GM23338 (cell line): ENCODE measurements at regions not wholly inside any gene's neighbourhood (a gene's known extent, or its start where the extent isn't known, plus 50 kb on each side); places are given as distances from the start of the nearest gene placed in this dataset.

Experiments
- ATAC-seq: fragments of 200-7000 bp; cut with Tn5 transposase; 3 replicates; pipeline ENCODE4 v1.9.1; 2020
- DNase-seq: peaks from one replicate; pipeline ENCODE4 v3.0.0-alpha.2; 2015; ENCODE audit warnings: low spot score
- H2AFZ ChIP-seq: fragments of 200-600 bp; sonication (generic); 2 replicates; pipeline ENCODE4 v1.8.0; 2016; ENCODE audit warnings: antibody characterized with exemption, mild to moderate bottlenecking, moderate library complexity
- H3F3A ChIP-seq: fragments of 200-600 bp; sonication (generic); replicated peaks from 2 replicates; pipeline ENCODE4 v1.8.0; 2017; ENCODE audit warnings: antibody characterized with exemption, mixed run types, low read depth
- H3K27ac ChIP-seq: fragments of 200-600 bp; sonication (generic); 2 replicates; pipeline ENCODE4 v1.6.1; 2016; ENCODE audit warnings: low read depth
- H3K27me3 ChIP-seq: fragments of 200-600 bp; sonication (generic); 2 replicates; pipeline ENCODE4 v1.8.0; 2016; ENCODE audit warnings: mild to moderate bottlenecking, mixed run types, moderate library complexity; ENCODE audit not compliant: insufficient read depth
- H3K36me3 ChIP-seq: fragments of 200-600 bp; sonication (generic); 2 replicates; pipeline ENCODE4 v1.8.0; 2016; ENCODE audit warnings: mild to moderate bottlenecking; ENCODE audit not compliant: insufficient read depth
- H3K4me1 ChIP-seq: fragments of 200-600 bp; sonication (generic); 2 replicates; pipeline ENCODE4 v1.8.0; 2016; ENCODE audit warnings: mild to moderate bottlenecking, moderate library complexity; ENCODE audit not compliant: insufficient read depth
- H3K4me2 ChIP-seq: fragments of 200-600 bp; sonication (generic); 2 replicates; pipeline ENCODE4 v1.7.1; 2017; ENCODE audit warnings: mixed run types
- H3K4me3 ChIP-seq: fragments of 200-600 bp; sonication (generic); 2 replicates; pipeline ENCODE4 v1.6.1; 2016; ENCODE audit warnings: mixed run types
- H3K79me2 ChIP-seq: fragments of 200-600 bp; sonication (generic); replicated peaks from 2 replicates; pipeline ENCODE4 v1.8.0; 2017; ENCODE audit warnings: mild to moderate bottlenecking; ENCODE audit not compliant: insufficient read depth
- H3K9me2 ChIP-seq: fragments of 200-600 bp; sonication (generic); 2 replicates; pipeline ENCODE4 v1.8.0; 2017; ENCODE audit not compliant: insufficient read depth
- H4K20me1 ChIP-seq: fragments of 200-600 bp; sonication (generic); replicated peaks from 2 replicates; pipeline ENCODE4 v1.8.0; 2017; ENCODE audit warnings: mild to moderate bottlenecking; ENCODE audit not compliant: insufficient read depth
- H3K27ac Mint-ChIP-seq: 2 replicates; pipeline ENCODE4 v1.8.0; 2020; ENCODE audit warnings: inconsistent platforms, mild to moderate bottlenecking, moderate library complexity, mixed read lengths
- H3K27me3 Mint-ChIP-seq: 3 replicates; pipeline ENCODE4 v1.8.0; 2022; ENCODE audit warnings: low read depth, mild to moderate bottlenecking, moderate library complexity, mixed read lengths, inconsistent platforms; ENCODE audit not compliant: insufficient read depth, poor library complexity
- H3K36me3 Mint-ChIP-seq: 3 replicates; pipeline ENCODE4 v1.8.0; 2021; ENCODE audit warnings: low read depth, mild to moderate bottlenecking, inconsistent platforms, moderate library complexity, mixed read lengths
- H3K4me1 Mint-ChIP-seq: 3 replicates; pipeline ENCODE4 v1.8.0; 2020; ENCODE audit warnings: mild to moderate bottlenecking, inconsistent platforms, mixed read lengths
- H3K4me3 Mint-ChIP-seq: 3 replicates; pipeline ENCODE4 v1.8.0; 2021; ENCODE audit warnings: moderate library complexity, mild to moderate bottlenecking, inconsistent platforms, mixed read lengths
- H3K9me3 Mint-ChIP-seq: 3 replicates; pipeline ENCODE4 v1.8.0; 2020; ENCODE audit warnings: moderate library complexity, mild to moderate bottlenecking, inconsistent platforms, mixed read lengths
- CREB1 ChIP-seq: fragments of 250-450 bp; sonication (Bioruptor Pico); IDR thresholded peaks from 2 replicates; pipeline ENCODE4 v1.5.0; 2020; ENCODE audit warnings: low read depth, mild to moderate bottlenecking, moderate library complexity
- EZH2 ChIP-seq: fragments of 200-600 bp; sonication (generic); IDR thresholded peaks from one replicate; pipeline ENCODE4 v1.8.0; 2017; ENCODE audit warnings: antibody characterized with exemption, mild to moderate bottlenecking, low read depth; ENCODE audit not compliant: unreplicated experiment
- EZH2phosphoT487 ChIP-seq: fragments of 200-600 bp; sonication (generic); IDR thresholded peaks from one replicate; pipeline ENCODE4 v1.8.1; 2018; ENCODE audit warnings: antibody characterized with exemption; ENCODE audit not compliant: unreplicated experiment
- JUNB ChIP-seq: IDR thresholded peaks from one replicate; pipeline ENCODE4 v1.6.1; 2016; ENCODE audit warnings: antibody characterized with exemption; ENCODE audit not compliant: unreplicated experiment
- NANOG ChIP-seq: IDR thresholded peaks from 2 replicates; pipeline ENCODE4 v1.6.1; 2016; ENCODE audit warnings: antibody characterized with exemption, borderline replicate concordance
- POLR2AphosphoS5 ChIP-seq: IDR thresholded peaks from 2 replicates; pipeline ENCODE4 v1.6.1; 2016; ENCODE audit warnings: antibody characterized with exemption, low read depth
- REST ChIP-seq: IDR thresholded peaks from one replicate; pipeline ENCODE4 v1.6.1; 2018; ENCODE audit warnings: antibody characterized with exemption; ENCODE audit not compliant: unreplicated experiment
- STAT1 ChIP-seq: IDR thresholded peaks from one replicate; pipeline ENCODE4 v1.6.1; 2016; ENCODE audit warnings: antibody characterized with exemption; ENCODE audit not compliant: unreplicated experiment
- ZNF114 ChIP-seq: fragments of 250-450 bp; sonication (Bioruptor Pico); IDR thresholded peaks from 2 replicates; pipeline ENCODE4 v1.5.0; 2020; ENCODE audit warnings: mild to moderate bottlenecking, moderate library complexity
- ZNF331 ChIP-seq: fragments of 250-450 bp; sonication (Bioruptor Pico); IDR thresholded peaks from 2 replicates; pipeline ENCODE4 v1.5.0; 2020; ENCODE audit warnings: low read depth, mild to moderate bottlenecking, moderate library complexity
- TF ChIP-seq, protein P1 (sequence below): IDR thresholded peaks from 2 replicates; pipeline ENCODE4 v1.6.1; 2016; ENCODE audit warnings: antibody characterized with exemption
- TF ChIP-seq, protein P2 (sequence below), 2 experiments: fragments of 200-600 bp in 1 of 2; sonication (generic) in 1 of 2; conservative IDR thresholded peaks; 2 replicates each; pipeline versions ENCODE4 v1.5.1 to v1.6.1; 2016 to 2017; ENCODE audit warnings: antibody characterized with exemption in 2 of 2, low read depth in 2 of 2, mild to moderate bottlenecking in 2 of 2, moderate library complexity in 1 of 2
- TF ChIP-seq, protein P3 (sequence below): fragments of 250-450 bp; sonication (Bioruptor Pico); IDR thresholded peaks from 2 replicates; pipeline ENCODE4 v1.5.0; 2020; ENCODE audit warnings: mild to moderate bottlenecking, moderate library complexity

- Mint-ChIP-seq H3K36me3 (no peaks in the 10 kb centered on the region), H3K9me3 (peaks cover 2% of the 10 kb centered on the region; the same call in 1 of the 3 replicates), H3K4me3 (no peak overlapping the region), H3K27me3 (peaks cover 3% of the 10 kb centered on the region), H3K4me1 (no peaks in the 10 kb centered on the region), H3K27ac (no peak overlapping the region)
- ATAC-seq, result no peak
- no peak overlapping the region for H3K4me3 ChIP-seq
- no peak overlapping the region for H3K4me2 ChIP-seq
- no peak for DNase-seq
- no peaks in the 10 kb centered on the region for H3K9me2 ChIP-seq
- H2AFZ ChIP-seq, result no peak overlapping the region
- H3K27me3 ChIP-seq, result no peaks in the 10 kb centered on the region
- H3F3A ChIP-seq, result no peaks in the 10 kb centered on the region
- no peaks in the 10 kb centered on the region for H3K36me3 ChIP-seq
- TF ChIP-seq NANOG, result no peak
- TF ChIP-seq, protein P1, sequence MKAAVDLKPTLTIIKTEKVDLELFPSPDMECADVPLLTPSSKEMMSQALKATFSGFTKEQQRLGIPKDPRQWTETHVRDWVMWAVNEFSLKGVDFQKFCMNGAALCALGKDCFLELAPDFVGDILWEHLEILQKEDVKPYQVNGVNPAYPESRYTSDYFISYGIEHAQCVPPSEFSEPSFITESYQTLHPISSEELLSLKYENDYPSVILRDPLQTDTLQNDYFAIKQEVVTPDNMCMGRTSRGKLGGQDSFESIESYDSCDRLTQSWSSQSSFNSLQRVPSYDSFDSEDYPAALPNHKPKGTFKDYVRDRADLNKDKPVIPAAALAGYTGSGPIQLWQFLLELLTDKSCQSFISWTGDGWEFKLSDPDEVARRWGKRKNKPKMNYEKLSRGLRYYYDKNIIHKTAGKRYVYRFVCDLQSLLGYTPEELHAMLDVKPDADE, result no peak
- TF ChIP-seq ZNF331 (CRISPR knock-in tag), result no peak
- TF ChIP-seq, protein P2, sequence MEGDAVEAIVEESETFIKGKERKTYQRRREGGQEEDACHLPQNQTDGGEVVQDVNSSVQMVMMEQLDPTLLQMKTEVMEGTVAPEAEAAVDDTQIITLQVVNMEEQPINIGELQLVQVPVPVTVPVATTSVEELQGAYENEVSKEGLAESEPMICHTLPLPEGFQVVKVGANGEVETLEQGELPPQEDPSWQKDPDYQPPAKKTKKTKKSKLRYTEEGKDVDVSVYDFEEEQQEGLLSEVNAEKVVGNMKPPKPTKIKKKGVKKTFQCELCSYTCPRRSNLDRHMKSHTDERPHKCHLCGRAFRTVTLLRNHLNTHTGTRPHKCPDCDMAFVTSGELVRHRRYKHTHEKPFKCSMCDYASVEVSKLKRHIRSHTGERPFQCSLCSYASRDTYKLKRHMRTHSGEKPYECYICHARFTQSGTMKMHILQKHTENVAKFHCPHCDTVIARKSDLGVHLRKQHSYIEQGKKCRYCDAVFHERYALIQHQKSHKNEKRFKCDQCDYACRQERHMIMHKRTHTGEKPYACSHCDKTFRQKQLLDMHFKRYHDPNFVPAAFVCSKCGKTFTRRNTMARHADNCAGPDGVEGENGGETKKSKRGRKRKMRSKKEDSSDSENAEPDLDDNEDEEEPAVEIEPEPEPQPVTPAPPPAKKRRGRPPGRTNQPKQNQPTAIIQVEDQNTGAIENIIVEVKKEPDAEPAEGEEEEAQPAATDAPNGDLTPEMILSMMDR (conservative IDR thresholded peaks at IDR 0.05; ENCODE audit: low read depth in 2 of 2), result no peak
- no peak for TF ChIP-seq STAT1
- no peak for TF ChIP-seq REST
- no peak for TF ChIP-seq EZH2phosphoT487
- TF ChIP-seq CREB1 (CRISPR knock-in tag), result no peak
- TF ChIP-seq EZH2, result no peak
- no peak for TF ChIP-seq POLR2AphosphoS5
- TF ChIP-seq, protein P3, sequence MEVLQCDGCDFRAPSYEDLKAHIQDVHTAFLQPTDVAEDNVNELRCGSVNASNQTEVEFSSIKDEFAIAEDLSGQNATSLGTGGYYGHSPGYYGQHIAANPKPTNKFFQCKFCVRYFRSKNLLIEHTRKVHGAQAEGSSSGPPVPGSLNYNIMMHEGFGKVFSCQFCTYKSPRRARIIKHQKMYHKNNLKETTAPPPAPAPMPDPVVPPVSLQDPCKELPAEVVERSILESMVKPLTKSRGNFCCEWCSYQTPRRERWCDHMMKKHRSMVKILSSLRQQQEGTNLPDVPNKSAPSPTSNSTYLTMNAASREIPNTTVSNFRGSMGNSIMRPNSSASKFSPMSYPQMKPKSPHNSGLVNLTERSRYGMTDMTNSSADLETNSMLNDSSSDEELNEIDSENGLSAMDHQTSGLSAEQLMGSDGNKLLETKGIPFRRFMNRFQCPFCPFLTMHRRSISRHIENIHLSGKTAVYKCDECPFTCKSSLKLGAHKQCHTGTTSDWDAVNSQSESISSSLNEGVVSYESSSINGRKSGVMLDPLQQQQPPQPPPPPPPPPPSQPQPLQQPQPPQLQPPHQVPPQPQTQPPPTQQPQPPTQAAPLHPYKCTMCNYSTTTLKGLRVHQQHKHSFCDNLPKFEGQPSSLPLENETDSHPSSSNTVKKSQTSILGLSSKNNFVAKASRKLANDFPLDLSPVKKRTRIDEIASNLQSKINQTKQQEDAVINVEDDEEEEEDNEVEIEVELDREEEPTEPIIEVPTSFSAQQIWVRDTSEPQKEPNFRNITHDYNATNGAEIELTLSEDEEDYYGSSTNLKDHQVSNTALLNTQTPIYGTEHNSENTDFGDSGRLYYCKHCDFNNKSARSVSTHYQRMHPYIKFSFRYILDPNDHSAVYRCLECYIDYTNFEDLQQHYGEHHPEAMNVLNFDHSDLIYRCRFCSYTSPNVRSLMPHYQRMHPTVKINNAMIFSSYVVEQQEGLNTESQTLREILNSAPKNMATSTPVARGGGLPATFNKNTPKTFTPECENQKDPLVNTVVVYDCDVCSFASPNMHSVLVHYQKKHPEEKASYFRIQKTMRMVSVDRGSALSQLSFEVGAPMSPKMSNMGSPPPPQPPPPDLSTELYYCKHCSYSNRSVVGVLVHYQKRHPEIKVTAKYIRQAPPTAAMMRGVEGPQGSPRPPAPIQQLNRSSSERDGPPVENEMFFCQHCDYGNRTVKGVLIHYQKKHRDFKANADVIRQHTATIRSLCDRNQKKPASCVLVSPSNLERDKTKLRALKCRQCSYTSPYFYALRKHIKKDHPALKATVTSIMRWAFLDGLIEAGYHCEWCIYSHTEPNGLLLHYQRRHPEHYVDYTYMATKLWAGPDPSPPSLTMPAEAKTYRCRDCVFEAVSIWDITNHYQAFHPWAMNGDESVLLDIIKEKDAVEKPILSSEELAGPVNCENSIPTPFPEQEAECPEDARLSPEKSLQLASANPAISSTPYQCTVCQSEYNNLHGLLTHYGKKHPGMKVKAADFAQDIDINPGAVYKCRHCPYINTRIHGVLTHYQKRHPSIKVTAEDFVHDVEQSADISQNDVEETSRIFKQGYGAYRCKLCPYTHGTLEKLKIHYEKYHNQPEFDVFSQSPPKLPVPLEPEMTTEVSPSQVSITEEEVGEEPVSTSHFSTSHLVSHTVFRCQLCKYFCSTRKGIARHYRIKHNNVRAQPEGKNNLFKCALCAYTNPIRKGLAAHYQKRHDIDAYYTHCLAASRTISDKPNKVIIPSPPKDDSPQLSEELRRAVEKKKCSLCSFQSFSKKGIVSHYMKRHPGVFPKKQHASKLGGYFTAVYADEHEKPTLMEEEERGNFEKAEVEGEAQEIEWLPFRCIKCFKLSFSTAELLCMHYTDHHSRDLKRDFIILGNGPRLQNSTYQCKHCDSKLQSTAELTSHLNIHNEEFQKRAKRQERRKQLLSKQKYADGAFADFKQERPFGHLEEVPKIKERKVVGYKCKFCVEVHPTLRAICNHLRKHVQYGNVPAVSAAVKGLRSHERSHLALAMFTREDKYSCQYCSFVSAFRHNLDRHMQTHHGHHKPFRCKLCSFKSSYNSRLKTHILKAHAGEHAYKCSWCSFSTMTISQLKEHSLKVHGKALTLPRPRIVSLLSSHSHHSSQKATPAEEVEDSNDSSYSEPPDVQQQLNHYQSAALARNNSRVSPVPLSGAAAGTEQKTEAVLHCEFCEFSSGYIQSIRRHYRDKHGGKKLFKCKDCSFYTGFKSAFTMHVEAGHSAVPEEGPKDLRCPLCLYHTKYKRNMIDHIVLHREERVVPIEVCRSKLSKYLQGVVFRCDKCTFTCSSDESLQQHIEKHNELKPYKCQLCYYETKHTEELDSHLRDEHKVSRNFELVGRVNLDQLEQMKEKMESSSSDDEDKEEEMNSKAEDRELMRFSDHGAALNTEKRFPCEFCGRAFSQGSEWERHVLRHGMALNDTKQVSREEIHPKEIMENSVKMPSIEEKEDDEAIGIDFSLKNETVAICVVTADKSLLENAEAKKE (CRISPR knock-in tag), result no peak
- TF ChIP-seq JUNB, result no peak
- no peak for TF ChIP-seq ZNF114 (CRISPR knock-in tag)
- H3K79me2 ChIP-seq, result no peaks in the 10 kb centered on the region
- no peaks in the 10 kb centered on the region for H4K20me1 ChIP-seq
- H3K4me1 ChIP-seq, result no peaks in the 10 kb centered on the region
- no peak overlapping the region for H3K27ac ChIP-seq
Measured at GRCh38 chr10:9268176-9268575, 1213.7 kb downstream of the GATA3 start.
